Esophagus squamous epithelium (tissue), 4 donors: ENCODE measurements at regions not wholly inside any gene's neighbourhood (a gene's known extent, or its start where the extent isn't known, plus 50 kb on each side); places are given as distances from the start of the nearest gene placed in this dataset.
"Not testable (repeated sequence)": the region's sequence is repeated elsewhere in the genome, so short reads cannot be mapped to it uniquely, and the experiment has no call there.

Experiments
- CTCF ChIP-seq, 6 experiments: fragments of 450-650 bp in 4 of 6; fragments of 200-600 bp in 2 of 6; sonication (generic) in 2 of 6; IDR thresholded peaks; one replicate each; pipeline ENCODE4 v1.5.1; 2016 to 2019; ENCODE audit warnings: antibody characterized with exemption in 6 of 6, mild to moderate bottlenecking in 4 of 6, moderate library complexity in 4 of 6
- POLR2A ChIP-seq, 4 donors: fragments of 450-650 bp; IDR thresholded peaks; one replicate each; pipeline ENCODE4 v1.6.1; 2017; ENCODE audit warnings: antibody characterized with exemption in 4 of 4, mild to moderate bottlenecking in 4 of 4, moderate library complexity in 3 of 4

- not testable (repeated sequence) for TF ChIP-seq POLR2A, CTCF (IDR thresholded peaks at IDR 0.05)
These were observed 131.3 kb downstream of the KIF26A start for GRCh38 chr14:104269511-104270241.
